ENCODE measurements at regions not wholly inside any gene's neighbourhood (a gene's known extent, or its start where the extent isn't known, plus 50 kb on each side); places are given as distances from the start of the nearest gene placed in this dataset.
"Not testable (repeated sequence)": the region's sequence is repeated elsewhere in the genome, so short reads cannot be mapped to it uniquely, and the experiment has no call there.

GRCh38 chr4:116627545-116627944, 457.8 kb downstream of the TRAM1L1 start (continued):
- no peak for TF ChIP-seq REST (IDR thresholded peaks at IDR 0.05; ENCODE audit: unreplicated experiment)

- not testable (repeated sequence) for H3F3A ChIP-seq (replicated peaks; ENCODE audit: low read depth); H3K27ac Mint-ChIP-seq; H3K36me3 Mint-ChIP-seq (ENCODE audit: low read depth); H2AFZ ChIP-seq; H3K36me3 ChIP-seq (ENCODE audit: insufficient read depth); H3K9me2 ChIP-seq (ENCODE audit: insufficient read depth); H3K27ac ChIP-seq (ENCODE audit: low read depth); DNase-seq (ENCODE audit: low spot score); H4K20me1 ChIP-seq (replicated peaks; ENCODE audit: insufficient read depth); H3K4me1 Mint-ChIP-seq; H3K79me2 ChIP-seq (replicated peaks; ENCODE audit: insufficient read depth); H3K4me1 ChIP-seq (ENCODE audit: insufficient read depth); H3K27me3 Mint-ChIP-seq (ENCODE audit: insufficient read depth, low read depth, poor library complexity); H3K4me2 ChIP-seq; H3K4me3 Mint-ChIP-seq; ATAC-seq; H3K9me3 Mint-ChIP-seq; H3K27me3 ChIP-seq (ENCODE audit: insufficient read depth); H3K4me3 ChIP-seq
These were observed 465.9 kb downstream of the TRAM1L1 start for GRCh38 chr4:116619508-116619907.

- Mint-ChIP-seq H3K9me3 (no peaks in the 10 kb centered on the region), H3K4me3 (no peak overlapping the region), H3K36me3 (ENCODE audit: low read depth) (no peaks in the 10 kb centered on the region), H3K27me3 (ENCODE audit: insufficient read depth, low read depth, poor library complexity) (peaks cover 5% of the 10 kb centered on the region), H3K27ac (no peak overlapping the region), H3K4me1 (no peaks in the 10 kb centered on the region; the same call in 2 of the 3 replicates)
- Histone ChIP-seq H3F3A (replicated peaks; ENCODE audit: low read depth) (no peaks in the 10 kb centered on the region), H3K27me3 (ENCODE audit: insufficient read depth) (no peaks in the 10 kb centered on the region), H3K36me3 (ENCODE audit: insufficient read depth) (no peaks in the 10 kb centered on the region), H3K79me2 (replicated peaks; ENCODE audit: insufficient read depth) (no peaks in the 10 kb centered on the region), H3K4me2 (no peak overlapping the region), H3K9me2 (ENCODE audit: insufficient read depth) (no peaks in the 10 kb centered on the region), H3K4me1 (ENCODE audit: insufficient read depth) (no peaks in the 10 kb centered on the region), H4K20me1 (replicated peaks; ENCODE audit: insufficient read depth) (no peaks in the 10 kb centered on the region), H2AFZ (no peak overlapping the region), H3K4me3 (no peak overlapping the region), H3K27ac (ENCODE audit: low read depth) (no peak overlapping the region)
- ATAC-seq (no peak), DNase-seq (ENCODE audit: low spot score) (no peak)
- TF ChIP-seq REST (IDR thresholded peaks at IDR 0.05; ENCODE audit: unreplicated experiment) (no peak), NANOG (IDR thresholded peaks at IDR 0.05; ENCODE audit: borderline replicate concordance) (no peak), JUNB (IDR thresholded peaks at IDR 0.05; ENCODE audit: unreplicated experiment) (no peak)
These were observed 466.7 kb downstream of the TRAM1L1 start for GRCh38 chr4:116618638-116619037.

Data from GM23338 (cell line).